ENCODE measurements at regions not wholly inside any gene's neighbourhood (a gene's known extent, or its start where the extent isn't known, plus 50 kb on each side); places are given as distances from the start of the nearest gene placed in this dataset.

GRCh38 chr10:128958834-128959690 lies 508.0 kb upstream of the MGMT start:
- DNase-seq = no peak

GRCh38 chr10:128959746-128960145 lies 507.3 kb upstream of the MGMT start:
- no peak for DNase-seq

GRCh38 chr10:128960517-128960916 lies 506.5 kb upstream of the MGMT start:
- DNase-seq = no peak

- no peak for DNase-seq
Observed at GRCh38 chr10:128962182-128962581, 504.9 kb upstream of the MGMT start.

GRCh38 chr10:128963211-128964099 lies 503.6 kb upstream of the MGMT start:
- DNase-seq = no peak

- no peak for DNase-seq
Observed at GRCh38 chr10:128964100-128964403, 503.0 kb upstream of the MGMT start.

GRCh38 chr10:128967980-128968756 lies 498.9 kb upstream of the MGMT start:
- DNase-seq = no peak

- DNase-seq = no peak
Observed at GRCh38 chr10:128969551-128969950, 497.5 kb upstream of the MGMT start.

- no peak for DNase-seq
Observed at GRCh38 chr10:128971374-128972035, 495.5 kb upstream of the MGMT start.

- DNase-seq = no peak
Observed at GRCh38 chr10:128972036-128972405, 495.0 kb upstream of the MGMT start.

- DNase-seq = no peak
Observed at GRCh38 chr10:128973221-128973620, 493.8 kb upstream of the MGMT start.

GRCh38 chr10:128976856-128977255 lies 490.2 kb upstream of the MGMT start:
- DNase-seq = no peak

GRCh38 chr10:128978211-128978610 lies 488.8 kb upstream of the MGMT start:
- DNase-seq = no peak

- no peak for DNase-seq
Observed at GRCh38 chr10:128979405-128979804, 487.6 kb upstream of the MGMT start.

- no peak for DNase-seq
Observed at GRCh38 chr10:128981251-128981650, 485.8 kb upstream of the MGMT start.

- no peak for DNase-seq
Observed at GRCh38 chr10:128981881-128982615, 485.0 kb upstream of the MGMT start.

- DNase-seq = no peak
Observed at GRCh38 chr10:128982616-128982915, 484.5 kb upstream of the MGMT start.

GRCh38 chr10:128985036-128985435 lies 482.0 kb upstream of the MGMT start:
- DNase-seq = no peak

GRCh38 chr10:128990986-128991385 lies 476.1 kb upstream of the MGMT start:
- no peak for DNase-seq

GRCh38 chr10:128992770-128993169 lies 474.3 kb upstream of the MGMT start:
- no peak for DNase-seq

- no peak for DNase-seq
Observed at GRCh38 chr10:128993443-128993842, 473.6 kb upstream of the MGMT start.

GRCh38 chr10:128993911-128994538 lies 473.0 kb upstream of the MGMT start:
- no peak for DNase-seq
